Neural cell (in vitro differentiated cells): ENCODE measurements at regions not wholly inside any gene's neighbourhood (a gene's known extent, or its start where the extent isn't known, plus 50 kb on each side); places are given as distances from the start of the nearest gene placed in this dataset.

Experiments
- H2AFZ ChIP-seq: fragments of 200-600, 300-800 bp; sonication (generic), shearing (Covaris generic); 2 replicates; pipeline ENCODE4 v1.6.0; 2014; ENCODE audit warnings: low read depth, mild to moderate bottlenecking, antibody characterized with exemption, low read length, moderate library complexity
- H3F3A ChIP-seq: fragments of 200-600 bp; shearing (Covaris generic); 2 replicates; pipeline ENCODE4 v1.6.1; 2016; ENCODE audit warnings: mild to moderate bottlenecking, moderate library complexity, mixed read lengths, antibody characterized with exemption, low read length; ENCODE audit not compliant: insufficient read depth, poor library complexity, severe bottlenecking
- H3K27ac ChIP-seq: fragments of 200-600, 300-800 bp; sonication (generic), shearing (Covaris generic); 2 replicates; pipeline ENCODE4 v1.5.1; 2014; ENCODE audit warnings: mild to moderate bottlenecking, low read length, moderate library complexity
- H3K27me3 ChIP-seq: fragments of 300-800, 200-600 bp; sonication (generic), shearing (Covaris generic); 2 replicates; pipeline ENCODE4 v1.6.0; 2014; ENCODE audit warnings: mild to moderate bottlenecking, low read depth, low read length, moderate library complexity; ENCODE audit not compliant: insufficient read depth
- H3K36me3 ChIP-seq: fragments of 300-800, 200-600 bp; sonication (generic), shearing (Covaris generic); 2 replicates; pipeline ENCODE4 v1.5.1; 2014; ENCODE audit warnings: mild to moderate bottlenecking, antibody characterized with exemption, low read length, moderate library complexity; ENCODE audit not compliant: insufficient read depth
- H3K4me2 ChIP-seq: fragments of 300-800, 200-600 bp; sonication (generic), shearing (Covaris generic); 2 replicates; pipeline ENCODE4 v1.6.0; 2014; ENCODE audit warnings: mild to moderate bottlenecking, low read length
- H3K4me3 ChIP-seq: fragments of 300-800, 200-600 bp; sonication (generic), shearing (Covaris generic); 2 replicates; pipeline ENCODE4 v1.5.1; 2014; ENCODE audit warnings: mild to moderate bottlenecking, low read length, moderate library complexity
- H3K79me2 ChIP-seq: fragments of 200-600 bp; shearing (Covaris generic); replicated peaks from 2 replicates; pipeline ENCODE4 v1.6.0; 2014; ENCODE audit warnings: mild to moderate bottlenecking, low read length, moderate library complexity; ENCODE audit not compliant: insufficient read depth
- H3K9ac ChIP-seq: fragments of 300-800, 200-600 bp; sonication (generic), shearing (Covaris generic); 2 replicates; pipeline ENCODE4 v1.6.1; 2016; ENCODE audit warnings: mild to moderate bottlenecking, low read length, mixed read lengths
- H3K9me2 ChIP-seq: fragments of 200-600 bp; shearing (Covaris generic); 2 replicates; pipeline ENCODE4 v1.6.1; 2016; ENCODE audit warnings: mild to moderate bottlenecking, low read length, mixed read lengths; ENCODE audit not compliant: insufficient read depth
- H3K9me3 ChIP-seq: fragments of 200-600, 300-800 bp; sonication (generic), shearing (Covaris generic); 2 replicates; pipeline ENCODE4 v1.6.1; 2016; ENCODE audit warnings: mild to moderate bottlenecking, mixed run types, low read length, moderate library complexity, mixed read lengths
- H4K20me1 ChIP-seq: fragments of 200-600 bp; shearing (Covaris generic); 2 replicates; pipeline ENCODE4 v1.6.1; 2016; ENCODE audit warnings: mild to moderate bottlenecking, mixed run types; ENCODE audit not compliant: insufficient read depth
- EP300 ChIP-seq: fragments of 450-650 bp; conservative IDR thresholded peaks from 2 replicates; pipeline ENCODE4 v1.6.1; 2014; ENCODE audit warnings: antibody characterized with exemption, mild to moderate bottlenecking, moderate library complexity; ENCODE audit not compliant: poor library complexity, severe bottlenecking
- EZH2 ChIP-seq: fragments of 200-600, 300-800 bp; shearing (Covaris generic), sonication (generic); IDR thresholded peaks from 2 replicates; pipeline ENCODE4 v1.6.1; 2014; ENCODE audit warnings: antibody characterized with exemption, low read length, borderline replicate concordance, mild to moderate bottlenecking; ENCODE audit not compliant: insufficient read depth, poor library complexity, severe bottlenecking
- MXI1 ChIP-seq: fragments of 450-650 bp; conservative IDR thresholded peaks from 2 replicates; pipeline ENCODE4 v1.6.1; 2014; ENCODE audit warnings: antibody characterized with exemption, mild to moderate bottlenecking; ENCODE audit not compliant: poor library complexity, severe bottlenecking
- RAD21 ChIP-seq: fragments of 450-650 bp; conservative IDR thresholded peaks from 2 replicates; pipeline ENCODE4 v1.6.1; 2014; ENCODE audit warnings: antibody characterized with exemption, mild to moderate bottlenecking, moderate library complexity
- SMC3 ChIP-seq: fragments of 450-650 bp; conservative IDR thresholded peaks from 2 replicates; pipeline ENCODE4 v1.6.1; 2014; ENCODE audit warnings: antibody characterized with exemption, mild to moderate bottlenecking, moderate library complexity; ENCODE audit not compliant: poor library complexity
- TF ChIP-seq, protein P1 (sequence below): IDR thresholded peaks from 2 replicates; pipeline ENCODE4 v1.6.1; 2012; ENCODE audit warnings: borderline replicate concordance
- TF ChIP-seq, protein P2 (sequence below): fragments of 450-650 bp; IDR thresholded peaks from 2 replicates; pipeline ENCODE4 v1.5.1; 2014; ENCODE audit warnings: antibody characterized with exemption, mild to moderate bottlenecking, moderate library complexity; ENCODE audit not compliant: poor library complexity, severe bottlenecking

DNA sequence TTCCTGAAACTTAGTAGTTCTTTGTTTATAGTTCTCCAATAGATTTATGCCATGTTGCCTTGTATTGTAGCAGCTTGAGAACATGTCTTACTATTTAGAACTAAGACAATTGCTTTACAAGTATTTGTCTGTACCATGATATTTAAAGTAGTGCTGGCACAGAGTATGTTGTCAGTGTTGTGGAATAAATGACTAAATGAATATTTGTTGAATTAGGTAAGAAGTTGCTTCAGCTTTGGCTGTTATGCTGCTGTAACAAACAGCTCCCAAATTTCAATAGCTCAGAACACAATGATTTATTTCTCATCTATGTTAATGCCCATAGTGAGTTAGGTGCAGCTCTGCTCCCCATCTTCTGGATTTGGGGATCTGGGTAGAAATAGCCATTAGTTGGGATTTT lies 90.2 kb upstream of the VCAM1 start:
- TF ChIP-seq MXI1 (no peak), EP300 (no peak), RAD21 (no peak), EZH2 (no peak), SMC3 (no peak)
- TF ChIP-seq, protein P1, sequence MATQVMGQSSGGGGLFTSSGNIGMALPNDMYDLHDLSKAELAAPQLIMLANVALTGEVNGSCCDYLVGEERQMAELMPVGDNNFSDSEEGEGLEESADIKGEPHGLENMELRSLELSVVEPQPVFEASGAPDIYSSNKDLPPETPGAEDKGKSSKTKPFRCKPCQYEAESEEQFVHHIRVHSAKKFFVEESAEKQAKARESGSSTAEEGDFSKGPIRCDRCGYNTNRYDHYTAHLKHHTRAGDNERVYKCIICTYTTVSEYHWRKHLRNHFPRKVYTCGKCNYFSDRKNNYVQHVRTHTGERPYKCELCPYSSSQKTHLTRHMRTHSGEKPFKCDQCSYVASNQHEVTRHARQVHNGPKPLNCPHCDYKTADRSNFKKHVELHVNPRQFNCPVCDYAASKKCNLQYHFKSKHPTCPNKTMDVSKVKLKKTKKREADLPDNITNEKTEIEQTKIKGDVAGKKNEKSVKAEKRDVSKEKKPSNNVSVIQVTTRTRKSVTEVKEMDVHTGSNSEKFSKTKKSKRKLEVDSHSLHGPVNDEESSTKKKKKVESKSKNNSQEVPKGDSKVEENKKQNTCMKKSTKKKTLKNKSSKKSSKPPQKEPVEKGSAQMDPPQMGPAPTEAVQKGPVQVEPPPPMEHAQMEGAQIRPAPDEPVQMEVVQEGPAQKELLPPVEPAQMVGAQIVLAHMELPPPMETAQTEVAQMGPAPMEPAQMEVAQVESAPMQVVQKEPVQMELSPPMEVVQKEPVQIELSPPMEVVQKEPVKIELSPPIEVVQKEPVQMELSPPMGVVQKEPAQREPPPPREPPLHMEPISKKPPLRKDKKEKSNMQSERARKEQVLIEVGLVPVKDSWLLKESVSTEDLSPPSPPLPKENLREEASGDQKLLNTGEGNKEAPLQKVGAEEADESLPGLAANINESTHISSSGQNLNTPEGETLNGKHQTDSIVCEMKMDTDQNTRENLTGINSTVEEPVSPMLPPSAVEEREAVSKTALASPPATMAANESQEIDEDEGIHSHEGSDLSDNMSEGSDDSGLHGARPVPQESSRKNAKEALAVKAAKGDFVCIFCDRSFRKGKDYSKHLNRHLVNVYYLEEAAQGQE = no peak
- TF ChIP-seq, protein P2, sequence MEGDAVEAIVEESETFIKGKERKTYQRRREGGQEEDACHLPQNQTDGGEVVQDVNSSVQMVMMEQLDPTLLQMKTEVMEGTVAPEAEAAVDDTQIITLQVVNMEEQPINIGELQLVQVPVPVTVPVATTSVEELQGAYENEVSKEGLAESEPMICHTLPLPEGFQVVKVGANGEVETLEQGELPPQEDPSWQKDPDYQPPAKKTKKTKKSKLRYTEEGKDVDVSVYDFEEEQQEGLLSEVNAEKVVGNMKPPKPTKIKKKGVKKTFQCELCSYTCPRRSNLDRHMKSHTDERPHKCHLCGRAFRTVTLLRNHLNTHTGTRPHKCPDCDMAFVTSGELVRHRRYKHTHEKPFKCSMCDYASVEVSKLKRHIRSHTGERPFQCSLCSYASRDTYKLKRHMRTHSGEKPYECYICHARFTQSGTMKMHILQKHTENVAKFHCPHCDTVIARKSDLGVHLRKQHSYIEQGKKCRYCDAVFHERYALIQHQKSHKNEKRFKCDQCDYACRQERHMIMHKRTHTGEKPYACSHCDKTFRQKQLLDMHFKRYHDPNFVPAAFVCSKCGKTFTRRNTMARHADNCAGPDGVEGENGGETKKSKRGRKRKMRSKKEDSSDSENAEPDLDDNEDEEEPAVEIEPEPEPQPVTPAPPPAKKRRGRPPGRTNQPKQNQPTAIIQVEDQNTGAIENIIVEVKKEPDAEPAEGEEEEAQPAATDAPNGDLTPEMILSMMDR = no peak
- Histone ChIP-seq H3K36me3 (no peaks in the 10 kb centered on the region), H3K4me3 (no peak overlapping the region)

DNA sequence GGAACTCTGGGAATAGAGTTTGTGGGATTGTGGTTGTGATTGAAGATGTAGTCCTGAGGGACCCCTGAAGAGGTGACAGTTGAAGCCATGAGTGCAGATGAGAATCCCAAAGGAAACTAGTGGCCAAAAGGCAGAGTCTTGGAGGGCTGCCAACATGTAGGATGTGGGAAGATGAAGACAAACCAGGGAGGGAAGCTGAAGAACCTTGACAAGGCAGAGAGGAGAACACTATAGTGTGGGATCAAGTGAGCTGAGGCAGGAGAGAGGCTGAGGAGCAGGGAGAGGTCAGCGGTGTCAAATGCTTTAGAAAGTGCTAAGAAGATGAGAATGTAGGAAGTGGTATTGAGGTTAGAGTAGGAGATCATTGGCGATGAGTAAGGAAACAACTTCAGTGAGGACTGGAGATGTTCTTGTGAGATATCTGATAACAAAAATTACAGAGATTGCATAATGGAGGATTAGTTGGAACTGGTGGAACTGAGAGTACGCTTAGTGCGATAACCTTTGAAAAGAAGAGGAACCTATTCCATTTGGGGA lies 88.5 kb upstream of the VCAM1 start:
- no peak overlapping the region for H3K4me2 ChIP-seq
- H3K27me3 ChIP-seq = no peaks in the 10 kb centered on the region
- no peak overlapping the region for H3K4me3 ChIP-seq
- H3K9me2 ChIP-seq = no peaks in the 10 kb centered on the region
- H3K9ac ChIP-seq = no peak overlapping the region
- H3K9me3 ChIP-seq = no peaks in the 10 kb centered on the region
- no peak overlapping the region for H2AFZ ChIP-seq
- H3K79me2 ChIP-seq = no peaks in the 10 kb centered on the region
- TF ChIP-seq, protein P1 = no peak
- no peaks in the 10 kb centered on the region for H3F3A ChIP-seq
- no peaks in the 10 kb centered on the region for H3K36me3 ChIP-seq
- no peaks in the 10 kb centered on the region for H4K20me1 ChIP-seq
- H3K27ac ChIP-seq = no peak overlapping the region

More for the DNA sequence above, 90.2 kb upstream of the VCAM1 start:
- Histone ChIP-seq H3K4me2 (no peak overlapping the region), H3K27me3 (no peaks in the 10 kb centered on the region), H3K9me3 (no peaks in the 10 kb centered on the region), H3K27ac (no peak overlapping the region), H3K9me2 (no peaks in the 10 kb centered on the region), H3K9ac (no peak overlapping the region), H4K20me1 (no peaks in the 10 kb centered on the region), H3F3A (no peaks in the 10 kb centered on the region), H2AFZ (no peak overlapping the region), H3K79me2 (no peaks in the 10 kb centered on the region)
